HL-60 (cell line): ENCODE measurements at regions not wholly inside any gene's neighbourhood (a gene's known extent, or its start where the extent isn't known, plus 50 kb on each side); places are given as distances from the start of the nearest gene placed in this dataset.

Experiments used
- DNase-seq, 2 experiments: peaks; one replicate each; pipeline ENCODE4 v3.0.0-alpha.2; 2010 to 2020; ENCODE audit warnings: low read depth in 1 of 2, low spot score in 1 of 2
- H3K27ac ChIP-seq: fragments of 250-450 bp; sonication (Bioruptor Pico); replicated peaks from 2 replicates; pipeline ENCODE4 v1.5.1; 2020; ENCODE audit warnings: mild to moderate bottlenecking, moderate library complexity
- H3K27me3 ChIP-seq: fragments of 250-450 bp; sonication (Bioruptor Pico); 2 replicates; pipeline ENCODE4 v1.5.1; 2021; ENCODE audit warnings: mild to moderate bottlenecking, moderate library complexity; ENCODE audit not compliant: insufficient read depth, poor library complexity, severe bottlenecking
- H3K4me3 ChIP-seq: replicated peaks from 2 replicates; pipeline ENCODE4 v1.5.1; 2011; ENCODE audit warnings: mild to moderate bottlenecking, control low read depth, low read length; ENCODE audit not compliant: insufficient read depth
- CTCF ChIP-seq: IDR thresholded peaks from one replicate; pipeline ENCODE4 v1.5.1; 2011; ENCODE audit warnings: low read length, control low read depth, inconsistent platforms; ENCODE audit not compliant: insufficient read depth
- GABPA ChIP-seq: IDR thresholded peaks from 2 replicates; pipeline ENCODE4 v1.6.1; 2012; ENCODE audit warnings: low read depth
- POLR2AphosphoS5 ChIP-seq: IDR thresholded peaks from 2 replicates; pipeline ENCODE4 v1.6.1; 2012; ENCODE audit warnings: low read depth
- REST ChIP-seq: IDR thresholded peaks from 2 replicates; pipeline ENCODE4 v1.6.1; 2012; ENCODE audit warnings: low read depth; ENCODE audit not compliant: insufficient replicate concordance
- SPI1 ChIP-seq: IDR thresholded peaks from 2 replicates; pipeline ENCODE4 v1.6.1; 2012; ENCODE audit warnings: low read depth, mild to moderate bottlenecking, borderline replicate concordance

GRCh38 chr6:164230804-164231203 is 816.3 kb downstream of the QKI start:
- no peak for DNase-seq
- no peak for TF ChIP-seq SPI1
- no peak for TF ChIP-seq CTCF
- TF ChIP-seq REST, result no peak
- no peak overlapping the region for H3K27ac ChIP-seq
- H3K27me3 ChIP-seq, result no peaks in the 10 kb centered on the region
- H3K4me3 ChIP-seq, result no peak overlapping the region

- no peak for DNase-seq
- TF ChIP-seq REST (no peak), CTCF (no peak), POLR2AphosphoS5 (no peak), GABPA (no peak)
- Histone ChIP-seq H3K4me3 (no peak overlapping the region), H3K27me3 (no peaks in the 10 kb centered on the region), H3K27ac (no peak overlapping the region)
Measured at GRCh38 chr6:164230259-164230658, 815.7 kb downstream of the QKI start.

GRCh38 chr6:164229716-164230115 is 815.2 kb downstream of the QKI start:
- TF ChIP-seq CTCF (no peak), REST (no peak), SPI1 (no peak), GABPA (no peak), POLR2AphosphoS5 (no peak)
- Histone ChIP-seq H3K4me3 (no peak overlapping the region), H3K27ac (no peak overlapping the region), H3K27me3 (no peaks in the 10 kb centered on the region)
- no peak for DNase-seq
